ENCODE measurements at regions not wholly inside any gene's neighbourhood (a gene's known extent, or its start where the extent isn't known, plus 50 kb on each side); places are given as distances from the start of the nearest gene placed in this dataset.

DNA sequence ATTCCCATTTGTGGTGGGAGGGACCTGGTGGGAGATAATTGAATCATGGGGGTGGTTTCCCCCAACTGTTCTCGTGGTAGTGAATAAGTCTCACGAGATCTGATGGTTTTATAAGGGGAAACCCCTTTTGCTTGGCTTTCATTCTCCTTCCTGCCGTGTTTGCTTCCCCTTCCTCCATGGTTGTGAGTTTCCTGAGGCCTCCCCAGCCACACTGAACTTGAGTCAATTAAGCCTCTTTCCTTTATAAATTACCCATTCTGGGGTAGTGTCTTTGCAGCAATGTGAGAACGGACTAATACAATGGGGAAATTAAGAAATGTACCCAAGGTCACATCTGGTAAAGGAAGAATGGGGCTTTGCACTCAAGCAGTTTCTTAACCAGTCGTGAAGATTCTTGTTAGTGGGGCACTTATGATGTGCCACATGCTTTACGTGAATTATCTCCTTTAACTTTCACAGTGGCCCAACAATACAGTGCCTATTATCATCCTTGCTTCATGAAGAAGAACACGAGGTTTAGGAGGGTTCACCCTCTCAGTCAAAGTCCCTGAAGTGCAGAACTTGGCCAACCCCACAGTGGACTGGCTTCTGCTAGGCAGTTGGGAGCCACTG, 234.3 kb downstream of the EFCAB11 start:
- peak overlapping the region in 1 of 2 donors; percentile 80 for H3K4me3 Mint-ChIP-seq
- peaks cover 75% of the 10 kb centered on the region for H3K4me1 Mint-ChIP-seq
- H3K36me3 Mint-ChIP-seq, result no peaks in the 10 kb centered on the region
- Histone ChIP-seq H3K4me1 (ENCODE audit: control insufficient read depth in 1 of 2, insufficient read depth in 2 of 2, low read length in 2 of 2) (peaks cover 70% of the 10 kb centered on the region in 2 donors), H3K9me3 (replicated peaks in 1 of 2; ENCODE audit: control insufficient read depth in 1 of 2, insufficient read depth in 1 of 2, low read length in 2 of 2) (no peaks in the 10 kb centered on the region), H2AFZ (ENCODE audit: insufficient read depth, low read depth, low read length, poor library complexity, severe bottlenecking) (no peak overlapping the region), H3K27ac (ENCODE audit: low read depth in 1 of 2, low read length in 2 of 2) (peak overlapping the region; percentile 85 to 96), H3K4me2 (replicated peaks; ENCODE audit: extremely low read depth, low read length, poor library complexity, severe bottlenecking) (peak overlapping the region; percentile 67), H3K79me2 (ENCODE audit: insufficient read depth, low read length) (no peaks in the 10 kb centered on the region), H4K20me1 (ENCODE audit: insufficient read depth, low read length) (no peaks in the 10 kb centered on the region), H3K9ac (ENCODE audit: insufficient read depth, low read length, poor library complexity, severe bottlenecking) (no peak overlapping the region), H3K27me3 (ENCODE audit: control insufficient read depth in 2 of 2, insufficient read depth in 2 of 2, low read length in 2 of 2) (no peaks in the 10 kb centered on the region), H3K4me3 (replicated peaks in 1 of 3; ENCODE audit: low read depth in 2 of 3, low read length in 3 of 3) (peak overlapping the region in 2 of 3 experiments; percentile 9 to 53), H3K36me3 (replicated peaks in 1 of 2; ENCODE audit: control insufficient read depth in 1 of 2, insufficient read depth in 2 of 2, low read length in 2 of 2) (no peaks in the 10 kb centered on the region)
- H3K27me3 Mint-ChIP-seq (ENCODE audit: low read depth in 3 of 3), result peaks cover 0 to 6% (median 1%) of the 10 kb centered on the region in 3 donors
- TF ChIP-seq, protein P1, sequence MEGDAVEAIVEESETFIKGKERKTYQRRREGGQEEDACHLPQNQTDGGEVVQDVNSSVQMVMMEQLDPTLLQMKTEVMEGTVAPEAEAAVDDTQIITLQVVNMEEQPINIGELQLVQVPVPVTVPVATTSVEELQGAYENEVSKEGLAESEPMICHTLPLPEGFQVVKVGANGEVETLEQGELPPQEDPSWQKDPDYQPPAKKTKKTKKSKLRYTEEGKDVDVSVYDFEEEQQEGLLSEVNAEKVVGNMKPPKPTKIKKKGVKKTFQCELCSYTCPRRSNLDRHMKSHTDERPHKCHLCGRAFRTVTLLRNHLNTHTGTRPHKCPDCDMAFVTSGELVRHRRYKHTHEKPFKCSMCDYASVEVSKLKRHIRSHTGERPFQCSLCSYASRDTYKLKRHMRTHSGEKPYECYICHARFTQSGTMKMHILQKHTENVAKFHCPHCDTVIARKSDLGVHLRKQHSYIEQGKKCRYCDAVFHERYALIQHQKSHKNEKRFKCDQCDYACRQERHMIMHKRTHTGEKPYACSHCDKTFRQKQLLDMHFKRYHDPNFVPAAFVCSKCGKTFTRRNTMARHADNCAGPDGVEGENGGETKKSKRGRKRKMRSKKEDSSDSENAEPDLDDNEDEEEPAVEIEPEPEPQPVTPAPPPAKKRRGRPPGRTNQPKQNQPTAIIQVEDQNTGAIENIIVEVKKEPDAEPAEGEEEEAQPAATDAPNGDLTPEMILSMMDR (IDR thresholded peaks at IDR 0.05), result no peak
- peaks cover 0 to 12% (median 3%) of the 10 kb centered on the region in 7 donors for H3K9me3 Mint-ChIP-seq
- peak overlapping the region; percentile 91 to 99 (median 98) for H3K27ac Mint-ChIP-seq
- peak; percentile 54 to 82 (median 56) for DNase-seq
- intact Hi-C loops (cut with micrococcal nuclease), result no loop called here
- 43% methylated on average over 1 of the region's 7 CpGs for WGBS (ENCODE audit: insufficient coverage)

DNA sequence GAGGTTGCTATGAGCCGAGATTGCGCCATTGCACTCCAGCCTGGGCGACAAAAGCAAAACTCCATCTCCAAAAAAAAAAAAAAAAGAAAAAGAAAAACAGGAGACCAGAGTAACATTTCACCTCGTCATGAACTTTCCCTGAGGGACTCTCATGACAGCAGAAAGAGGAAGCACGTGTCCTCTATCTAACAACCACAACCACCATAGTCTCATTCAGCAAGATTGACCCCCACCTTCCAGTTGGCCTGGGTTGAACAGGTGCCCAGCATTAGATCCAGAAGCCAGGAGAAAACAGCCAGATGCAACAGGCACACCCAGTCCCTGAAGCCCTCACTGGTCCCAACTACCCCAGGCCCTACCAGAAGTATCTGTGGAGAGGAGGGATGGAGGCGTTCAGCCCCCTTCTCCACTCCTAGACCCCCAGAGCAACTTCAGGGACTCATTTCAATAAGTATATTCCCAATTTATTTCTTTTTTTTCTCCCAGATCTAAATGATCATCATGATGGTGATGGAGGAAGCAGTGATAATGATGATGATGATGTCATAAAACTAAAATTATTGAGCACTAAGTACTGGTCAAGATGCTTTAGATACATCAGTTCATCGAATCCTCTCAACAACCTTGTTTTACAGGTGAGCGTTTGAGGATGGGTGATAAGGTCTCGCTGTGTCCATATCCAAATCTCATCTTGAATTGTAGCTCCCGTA, 235.0 kb downstream of the EFCAB11 start:
- no peaks in the 10 kb centered on the region for H3K9me3 ChIP-seq (replicated peaks in 1 of 2; ENCODE audit: control insufficient read depth in 1 of 2, insufficient read depth in 1 of 2, low read length in 2 of 2)
- peak overlapping the region; percentile 85 to 96 for H3K27ac ChIP-seq (ENCODE audit: low read depth in 1 of 2, low read length in 2 of 2)
- H3K79me2 ChIP-seq (ENCODE audit: insufficient read depth, low read length), result no peaks in the 10 kb centered on the region
- peak overlapping the region in 1 of 3 experiments; percentile 53 for H3K4me3 ChIP-seq (replicated peaks in 1 of 3; ENCODE audit: low read depth in 2 of 3, low read length in 3 of 3)
- no peak overlapping the region for H2AFZ ChIP-seq (ENCODE audit: insufficient read depth, low read depth, low read length, poor library complexity, severe bottlenecking)
- peaks cover 0 to 6% (median 3%) of the 10 kb centered on the region in 3 donors for H3K27me3 Mint-ChIP-seq (ENCODE audit: low read depth in 3 of 3)
- H3K27me3 ChIP-seq (ENCODE audit: control insufficient read depth in 2 of 2, insufficient read depth in 2 of 2, low read length in 2 of 2), result no peaks in the 10 kb centered on the region
- no peaks in the 10 kb centered on the region for H4K20me1 ChIP-seq (ENCODE audit: insufficient read depth, low read length)
- intact Hi-C loops (cut with micrococcal nuclease), result loop anchor here in 1 of 2 donors (5.0 kb wide), 1 partner anchor 102 kb away; no protein-coding TSS in a partner anchor
- no peak overlapping the region for H3K9ac ChIP-seq (ENCODE audit: insufficient read depth, low read length, poor library complexity, severe bottlenecking)
- WGBS (ENCODE audit: insufficient coverage), result 0% methylated on average over 1 of the region's 10 CpGs
- H3K36me3 ChIP-seq (replicated peaks in 1 of 2; ENCODE audit: control insufficient read depth in 1 of 2, insufficient read depth in 2 of 2, low read length in 2 of 2), result no peaks in the 10 kb centered on the region
- DNase-seq, result peak; percentile 77 to 90 (median 77)
- peaks cover 0 to 10% (median 3%) of the 10 kb centered on the region in 7 donors for H3K9me3 Mint-ChIP-seq
- H3K36me3 Mint-ChIP-seq, result no peaks in the 10 kb centered on the region
- peaks cover 68% of the 10 kb centered on the region for H3K4me1 Mint-ChIP-seq
- H3K4me2 ChIP-seq (replicated peaks; ENCODE audit: extremely low read depth, low read length, poor library complexity, severe bottlenecking), result peak overlapping the region; percentile 67
- peak overlapping the region; percentile 91 to 99 (median 98) for H3K27ac Mint-ChIP-seq
- peaks cover 63 to 64% of the 10 kb centered on the region in 2 donors for H3K4me1 ChIP-seq (ENCODE audit: control insufficient read depth in 1 of 2, insufficient read depth in 2 of 2, low read length in 2 of 2)
- H3K4me3 Mint-ChIP-seq, result peak overlapping the region in 1 of 2 donors; percentile 40
- TF ChIP-seq, protein P1 (IDR thresholded peaks at IDR 0.05), result no peak
